ENCODE measurements at regions not wholly inside any gene's neighbourhood (a gene's known extent, or its start where the extent isn't known, plus 50 kb on each side); places are given as distances from the start of the nearest gene placed in this dataset.

GRCh38 chr4:13302876-13303275 lies 181.3 kb downstream of the RAB28 start:
- no peak overlapping the region for H3K27ac ChIP-seq
- no peaks in the 10 kb centered on the region for H3K4me1 ChIP-seq
- H3K27me3 ChIP-seq: no peaks in the 10 kb centered on the region
- no peaks in the 10 kb centered on the region for H3K9me3 ChIP-seq
- intact Hi-C loops (cut with DNase I; ENCODE audit: low total_unique reads): no loop called here
- no peak overlapping the region for H3K4me3 ChIP-seq
- no peaks in the 10 kb centered on the region for H3K36me3 ChIP-seq
- DNase-seq: no peak
- TF ChIP-seq CTCF (IDR thresholded peaks at IDR 0.05) (no peak), POLR2A (IDR thresholded peaks at IDR 0.05) (no peak)

GRCh38 chr4:13299343-13299742 lies 184.8 kb downstream of the RAB28 start:
- TF ChIP-seq CTCF (IDR thresholded peaks at IDR 0.05) (no peak), POLR2A (IDR thresholded peaks at IDR 0.05) (no peak)
- Histone ChIP-seq H3K4me3 (no peak overlapping the region), H3K9me3 (peaks cover 0 to 4% of the 10 kb centered on the region in 2 donors), H3K36me3 (no peaks in the 10 kb centered on the region), H3K4me1 (no peaks in the 10 kb centered on the region), H3K27me3 (no peaks in the 10 kb centered on the region), H3K27ac (no peak overlapping the region)
- intact Hi-C loops (cut with DNase I; ENCODE audit: low total_unique reads): no loop called here
- DNase-seq: no peak

GRCh38 chr4:13298655-13299054 lies 185.5 kb downstream of the RAB28 start:
- Histone ChIP-seq H3K9me3 (peaks cover 0 to 4% of the 10 kb centered on the region in 2 donors), H3K27me3 (no peaks in the 10 kb centered on the region), H3K4me3 (no peak overlapping the region), H3K36me3 (no peaks in the 10 kb centered on the region), H3K4me1 (no peaks in the 10 kb centered on the region), H3K27ac (peak overlapping the region in 1 of 2 donors; percentile 37)
- TF ChIP-seq CTCF (IDR thresholded peaks at IDR 0.05) (no peak), POLR2A (IDR thresholded peaks at IDR 0.05) (no peak)
- intact Hi-C loops (cut with DNase I; ENCODE audit: low total_unique reads): no loop called here
- DNase-seq: peak; percentile 24 to 25

- no peaks in the 10 kb centered on the region for H3K36me3 ChIP-seq
- DNase-seq: no peak
- TF ChIP-seq CTCF (IDR thresholded peaks at IDR 0.05) (no peak), POLR2A (IDR thresholded peaks at IDR 0.05) (no peak)
Observed at GRCh38 chr4:13296986-13297385, 187.2 kb downstream of the RAB28 start.

GRCh38 chr4:13294961-13295605 lies 189.1 kb downstream of the RAB28 start:
- DNase-seq: no peak
- Histone ChIP-seq H3K27me3 (no peaks in the 10 kb centered on the region), H3K4me1 (no peaks in the 10 kb centered on the region), H3K4me3 (no peak overlapping the region), H3K36me3 (no peaks in the 10 kb centered on the region), H3K27ac (no peak overlapping the region), H3K9me3 (peaks cover 0 to 4% of the 10 kb centered on the region in 2 donors)
- intact Hi-C loops (cut with DNase I; ENCODE audit: low total_unique reads): no loop called here
- TF ChIP-seq CTCF (IDR thresholded peaks at IDR 0.05) (no peak), POLR2A (IDR thresholded peaks at IDR 0.05) (no peak)

More at GRCh38 chr4:13296986-13297385, 187.2 kb downstream of the RAB28 start:
- H3K4me1 ChIP-seq: no peaks in the 10 kb centered on the region
- H3K4me3 ChIP-seq: no peak overlapping the region
- H3K27me3 ChIP-seq: no peaks in the 10 kb centered on the region
- H3K27ac ChIP-seq: no peak overlapping the region
- H3K9me3 ChIP-seq: peaks cover 0 to 4% of the 10 kb centered on the region in 2 donors
- intact Hi-C loops (cut with DNase I; ENCODE audit: low total_unique reads): no loop called here
